Activated naive CD8-positive, alpha-beta T cell treated with anti-CD3 and anti-CD28 coated beads for 36 hours (primary cell): ENCODE measurements at regions not wholly inside any gene's neighbourhood (a gene's known extent, or its start where the extent isn't known, plus 50 kb on each side); places are given as distances from the start of the nearest gene placed in this dataset.
"Not testable (repeated sequence)": the region's sequence is repeated elsewhere in the genome, so short reads cannot be mapped to it uniquely, and the experiment has no call there.

Experiments used
- DNase-seq: peaks from one replicate; pipeline ENCODE4 v3.0.0; 2021
- H3K27ac Mint-ChIP-seq: one replicate; pipeline ENCODE4 v1.8.0; 2022; ENCODE audit warnings: mild to moderate bottlenecking, moderate library complexity, mixed read lengths
- H3K27me3 Mint-ChIP-seq: one replicate; pipeline ENCODE4 v1.8.0; 2022; ENCODE audit warnings: mild to moderate bottlenecking, mixed read lengths
- H3K36me3 Mint-ChIP-seq: one replicate; pipeline ENCODE4 v1.8.0; 2021; ENCODE audit warnings: mild to moderate bottlenecking, mixed read lengths
- H3K4me1 Mint-ChIP-seq: one replicate; pipeline ENCODE4 v1.8.0; 2021; ENCODE audit warnings: mixed read lengths
- H3K4me3 Mint-ChIP-seq: one replicate; pipeline ENCODE4 v1.8.0; 2022; ENCODE audit warnings: mild to moderate bottlenecking, moderate library complexity, mixed read lengths
- H3K9me3 Mint-ChIP-seq: one replicate; pipeline ENCODE4 v1.8.0; 2022; ENCODE audit warnings: mixed read lengths

DNA sequence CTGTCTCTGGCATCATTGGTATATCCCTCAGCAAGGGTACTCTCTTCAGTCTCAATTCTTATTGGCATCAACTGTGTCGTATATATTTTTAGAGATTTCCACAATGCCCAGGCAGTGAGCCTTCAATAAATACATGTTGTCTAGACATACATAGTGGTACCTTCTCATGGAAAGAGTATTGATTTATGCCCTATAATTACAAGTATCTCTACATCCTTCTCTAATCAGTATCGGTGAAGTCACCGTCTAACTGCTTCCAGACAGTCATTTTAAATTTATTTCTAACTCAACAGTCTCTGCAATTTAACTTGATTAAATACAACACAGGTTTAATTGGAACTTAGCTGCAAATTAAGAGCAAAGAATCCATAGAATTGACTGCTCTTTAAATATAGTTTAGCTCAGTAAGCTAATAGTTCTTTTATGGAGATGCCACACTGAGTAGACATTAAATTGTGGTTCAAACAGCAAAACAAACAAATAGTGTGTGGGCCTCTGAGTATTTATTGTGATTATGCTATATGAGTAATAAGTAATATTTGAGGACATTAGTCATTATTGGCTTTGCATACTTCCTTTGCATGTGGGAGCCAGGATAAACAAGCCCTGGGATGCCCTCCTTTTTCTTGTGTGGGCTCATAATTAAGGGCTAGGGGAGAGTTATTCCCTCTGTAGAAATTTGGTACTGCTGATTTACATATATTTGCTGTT, 126.9 kb upstream of the DUSP10 start:
- Mint-ChIP-seq H3K27me3 (peaks cover 4% of the 10 kb centered on the region), H3K36me3 (no peaks in the 10 kb centered on the region), H3K9me3 (no peaks in the 10 kb centered on the region), H3K4me1 (no peaks in the 10 kb centered on the region), H3K4me3 (no peak overlapping the region), H3K27ac (no peak overlapping the region)
- DNase-seq = no peak

DNA sequence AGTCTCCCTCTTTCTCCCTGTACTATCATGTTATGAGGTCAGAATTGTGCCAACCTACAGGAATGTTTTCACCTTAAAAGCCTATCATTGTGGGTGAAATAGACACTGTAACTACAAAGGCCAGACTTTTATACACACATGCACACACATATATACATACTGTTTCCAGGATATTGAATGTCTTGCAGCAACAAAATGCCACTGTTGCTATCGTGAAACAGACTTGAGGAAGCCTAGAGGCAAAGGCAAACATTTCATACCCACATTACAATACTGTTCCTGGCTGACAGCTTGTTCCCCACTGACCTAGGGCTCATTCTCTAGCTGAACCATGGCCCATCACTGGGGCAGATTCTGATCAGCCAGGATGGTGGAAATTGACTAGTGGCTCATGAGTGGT, 125.1 kb upstream of the DUSP10 start:
- H3K27ac Mint-ChIP-seq = no peak overlapping the region
- no peaks in the 10 kb centered on the region for H3K36me3 Mint-ChIP-seq
- no peak overlapping the region for H3K4me3 Mint-ChIP-seq
- no peaks in the 10 kb centered on the region for H3K27me3 Mint-ChIP-seq
- DNase-seq = no peak
- no peaks in the 10 kb centered on the region for H3K9me3 Mint-ChIP-seq
- no peaks in the 10 kb centered on the region for H3K4me1 Mint-ChIP-seq

DNA sequence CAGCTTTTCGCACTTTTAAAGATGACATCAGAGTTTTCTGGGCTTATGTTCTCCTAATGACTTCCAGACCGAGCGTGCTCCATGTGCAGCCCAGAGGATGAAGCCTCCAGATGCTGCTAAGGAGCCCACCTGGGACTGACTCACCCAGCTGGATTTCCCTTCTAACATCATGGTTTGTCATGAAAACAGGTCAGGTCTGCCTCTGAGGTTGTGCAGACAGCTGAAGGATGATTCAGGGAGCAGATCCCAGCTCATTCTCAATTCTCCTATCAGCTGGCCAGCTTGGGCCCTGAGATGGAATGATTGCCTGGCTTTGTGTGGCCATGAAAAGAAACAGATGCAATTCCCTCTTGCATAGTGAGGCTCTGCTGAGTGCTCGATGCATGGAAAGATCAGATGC, 123.9 kb upstream of the DUSP10 start:
- no peak overlapping the region for H3K27ac Mint-ChIP-seq
- H3K36me3 Mint-ChIP-seq = no peaks in the 10 kb centered on the region
- no peaks in the 10 kb centered on the region for H3K4me1 Mint-ChIP-seq
- DNase-seq = no peak
- no peak overlapping the region for H3K4me3 Mint-ChIP-seq
- H3K9me3 Mint-ChIP-seq = no peaks in the 10 kb centered on the region
- H3K27me3 Mint-ChIP-seq = no peaks in the 10 kb centered on the region

DNA sequence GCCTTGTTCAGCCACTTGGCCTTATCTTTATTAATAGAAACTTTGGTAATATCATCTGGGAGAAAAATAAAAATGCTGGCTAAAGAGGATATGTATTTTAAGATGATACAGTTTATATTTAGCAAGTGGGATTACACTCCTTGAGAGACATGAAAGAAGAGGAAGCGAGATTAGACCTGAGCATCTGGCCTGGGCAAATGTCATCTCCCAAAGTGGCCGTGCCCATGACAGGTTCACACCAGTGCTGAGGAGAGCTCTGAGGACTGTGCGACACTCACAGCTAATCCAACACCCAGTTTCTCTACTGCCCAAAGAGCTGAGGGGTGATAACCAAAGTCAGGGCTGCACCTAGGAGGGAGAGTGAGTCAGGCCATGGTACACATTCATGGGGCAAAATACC, 121.7 kb upstream of the DUSP10 start:
- no peak for DNase-seq
- Mint-ChIP-seq H3K9me3 (no peaks in the 10 kb centered on the region), H3K36me3 (no peaks in the 10 kb centered on the region), H3K4me3 (no peak overlapping the region), H3K27me3 (no peaks in the 10 kb centered on the region), H3K27ac (no peak overlapping the region), H3K4me1 (no peaks in the 10 kb centered on the region)

DNA sequence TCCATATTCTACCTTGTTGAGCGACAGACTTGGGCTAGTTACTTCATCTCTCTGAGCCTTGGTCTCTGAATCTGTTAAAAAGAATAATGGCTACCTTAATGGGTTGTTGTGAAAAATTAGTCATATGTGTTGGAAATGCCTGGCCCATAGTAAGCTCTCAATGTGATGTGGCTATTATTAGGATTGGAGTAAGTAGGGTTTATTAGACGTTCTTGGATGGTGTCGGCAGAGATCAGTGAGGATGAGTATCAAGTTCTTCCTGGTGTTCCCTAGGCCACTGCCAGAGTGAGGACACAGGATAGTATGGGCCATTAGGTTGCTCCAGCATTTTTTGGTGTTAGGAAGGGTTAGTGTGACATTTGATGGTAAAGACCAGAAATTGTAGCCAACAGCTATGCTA, 121.1 kb upstream of the DUSP10 start:
- DNase-seq = no peak
- Mint-ChIP-seq H3K27ac (no peak overlapping the region), H3K36me3 (no peaks in the 10 kb centered on the region), H3K9me3 (no peaks in the 10 kb centered on the region), H3K27me3 (peaks cover 3% of the 10 kb centered on the region), H3K4me1 (no peaks in the 10 kb centered on the region), H3K4me3 (no peak overlapping the region)

DNA sequence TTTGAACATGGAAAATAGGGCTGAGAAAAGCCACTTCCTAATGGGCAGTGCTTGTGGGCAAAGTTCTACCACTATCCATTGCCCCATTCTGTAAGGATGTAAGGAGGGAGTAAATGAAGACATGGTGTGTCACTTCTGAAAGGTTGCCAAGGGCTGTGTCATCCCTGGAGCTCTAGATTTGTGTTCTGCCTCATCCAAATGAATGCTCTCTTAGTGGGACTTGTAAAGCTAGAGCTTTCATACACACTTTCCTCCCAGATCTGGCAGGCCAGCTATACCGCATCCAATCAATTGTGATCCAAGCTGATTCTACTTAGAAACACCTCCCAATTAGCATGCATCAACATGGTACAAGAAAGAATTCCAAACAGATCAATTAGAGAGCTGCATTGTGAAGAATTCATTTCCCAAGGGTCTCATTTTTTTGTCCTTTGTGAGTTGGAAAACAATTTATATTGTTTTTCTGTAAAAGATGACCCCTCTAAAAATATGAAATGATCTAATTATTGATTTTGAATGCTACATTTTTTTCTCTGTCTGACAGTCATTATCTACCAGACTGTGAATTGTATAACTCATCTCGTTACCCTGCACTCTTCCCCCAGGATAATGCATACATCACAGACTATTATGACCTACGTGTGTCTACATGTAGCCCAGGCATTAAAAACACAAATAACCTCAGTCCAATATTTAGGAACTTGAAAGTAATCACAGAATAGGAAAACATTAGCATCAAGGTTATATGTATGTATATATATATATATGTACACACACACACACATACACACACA, 117.1 kb upstream of the DUSP10 start:
- DNase-seq = no peak

DNA sequence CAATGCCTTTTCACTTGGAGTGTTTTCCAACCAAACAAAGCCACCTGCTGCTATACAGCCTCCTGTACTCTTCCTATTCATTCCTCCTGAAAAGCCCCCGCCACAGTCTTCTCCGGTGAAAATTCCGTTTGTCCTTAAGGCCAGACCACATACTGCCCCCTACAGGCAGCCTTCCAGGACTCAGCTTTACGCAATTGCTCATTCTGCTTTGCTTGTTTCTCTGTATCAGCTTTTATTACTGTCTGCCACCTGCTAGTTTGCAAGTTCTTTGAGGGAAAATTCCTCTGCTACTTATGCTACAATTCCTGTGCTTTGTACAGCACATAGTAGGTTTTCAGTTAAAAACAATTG, 115.2 kb upstream of the DUSP10 start:
- H3K4me1 Mint-ChIP-seq = peaks cover 10% of the 10 kb centered on the region
- H3K36me3 Mint-ChIP-seq, DNase-seq, H3K4me3 Mint-ChIP-seq, H3K27ac Mint-ChIP-seq, H3K27me3 Mint-ChIP-seq, H3K9me3 Mint-ChIP-seq: not testable (repeated sequence)

More for the DNA sequence above, 117.1 kb upstream of the DUSP10 start:
- Mint-ChIP-seq H3K4me3 (no peak overlapping the region), H3K36me3 (no peaks in the 10 kb centered on the region), H3K27me3 (peaks cover 3% of the 10 kb centered on the region), H3K9me3 (peaks cover 3% of the 10 kb centered on the region), H3K4me1 (peaks cover 10% of the 10 kb centered on the region), H3K27ac (no peak overlapping the region)

DNA sequence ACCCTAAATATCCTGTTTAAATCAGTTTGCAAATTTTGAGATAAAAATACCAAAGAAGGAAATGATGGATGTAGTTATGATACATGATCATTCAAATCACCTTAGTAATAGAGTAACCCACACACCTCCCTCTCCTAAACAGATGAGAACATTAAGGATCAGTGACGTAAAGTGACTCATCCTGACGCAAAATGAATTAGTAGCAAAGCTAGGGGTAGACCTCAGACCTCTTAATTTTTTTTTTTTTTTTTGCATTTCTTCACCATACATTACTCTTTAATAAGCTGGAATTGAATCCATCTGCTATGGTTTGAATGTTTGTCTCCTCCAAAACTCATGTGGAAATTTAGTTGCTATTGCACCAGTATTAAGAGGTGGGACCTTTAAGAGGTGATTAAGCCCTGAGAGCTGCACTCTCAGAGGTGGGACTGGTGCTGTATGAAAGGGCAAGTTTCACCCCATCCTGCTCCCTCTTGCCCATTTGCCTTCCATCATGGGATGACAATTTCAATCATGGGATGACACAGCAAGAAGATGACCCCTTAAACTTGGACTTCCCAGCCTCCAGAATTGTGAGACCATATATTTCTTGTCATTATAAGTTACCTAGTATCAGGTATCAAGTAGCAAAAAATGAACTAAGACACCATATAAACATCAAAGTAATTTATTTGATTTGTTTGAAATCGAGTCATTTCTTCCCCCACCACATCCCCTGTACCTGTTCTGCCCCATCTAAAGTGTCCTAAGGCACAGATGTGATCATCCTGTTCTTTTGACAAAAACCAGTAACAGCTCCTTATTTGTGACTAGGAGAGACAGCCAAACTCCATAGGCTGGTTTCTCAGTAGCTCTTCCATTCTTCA, 114.6 kb upstream of the DUSP10 start:
- peaks cover 10% of the 10 kb centered on the region for H3K4me1 Mint-ChIP-seq
- peaks cover 3% of the 10 kb centered on the region for H3K27me3 Mint-ChIP-seq

DNA sequence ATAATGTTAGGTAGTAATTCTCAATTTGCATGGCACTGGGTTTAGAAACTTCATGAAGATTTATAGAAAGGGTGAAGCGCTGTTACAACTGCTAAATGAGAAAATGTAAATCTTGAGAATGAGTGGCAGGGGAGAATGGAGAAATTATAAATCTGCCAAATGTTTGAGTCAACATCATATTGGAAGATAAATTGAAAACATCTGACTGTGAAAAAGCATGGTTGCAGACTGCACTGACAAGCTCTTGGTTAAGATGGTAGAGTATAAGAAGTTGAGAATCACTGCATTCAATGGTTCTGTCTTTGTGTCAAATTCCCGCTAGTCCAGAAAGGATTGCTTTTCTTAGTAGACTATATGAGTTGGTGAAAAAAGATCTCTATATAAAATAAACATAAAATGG, 113.3 kb upstream of the DUSP10 start:
- H3K27me3 Mint-ChIP-seq = peaks cover 3% of the 10 kb centered on the region
- no peak for DNase-seq

More for the DNA sequence above, 114.6 kb upstream of the DUSP10 start:
- Mint-ChIP-seq H3K4me3 (no peak overlapping the region), H3K9me3 (peaks cover 3% of the 10 kb centered on the region), H3K36me3 (no peaks in the 10 kb centered on the region), H3K27ac (no peak overlapping the region)
- DNase-seq = no peak

DNA sequence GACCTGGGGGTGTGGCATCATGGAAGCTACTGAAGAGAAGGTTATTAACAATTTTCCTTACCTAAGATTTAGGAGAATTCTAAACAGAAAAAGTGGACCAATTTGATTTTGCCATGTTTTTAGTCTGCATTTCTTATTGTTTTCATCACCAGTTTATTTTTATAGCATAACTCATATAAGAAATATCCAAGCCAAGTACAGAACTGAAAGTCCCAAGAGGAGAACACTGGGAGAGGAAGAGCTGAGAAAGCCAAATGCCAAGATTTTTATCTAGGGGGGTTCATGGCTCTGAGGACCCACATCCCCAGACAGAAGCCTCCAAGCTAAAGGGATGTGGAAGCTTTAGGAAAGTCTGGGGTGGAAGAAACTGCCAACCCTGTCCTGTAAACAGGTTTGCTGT, 109.4 kb upstream of the DUSP10 start:
- Mint-ChIP-seq H3K9me3 (no peaks in the 10 kb centered on the region), H3K27ac (no peak overlapping the region), H3K4me1 (peaks cover 6% of the 10 kb centered on the region), H3K36me3 (no peaks in the 10 kb centered on the region), H3K4me3 (no peak overlapping the region), H3K27me3 (no peaks in the 10 kb centered on the region)
- no peak for DNase-seq

More for the DNA sequence above, 113.3 kb upstream of the DUSP10 start:
- Mint-ChIP-seq H3K36me3 (no peaks in the 10 kb centered on the region), H3K4me3 (no peak overlapping the region), H3K9me3 (peaks cover 3% of the 10 kb centered on the region), H3K4me1 (peaks cover 10% of the 10 kb centered on the region), H3K27ac (no peak overlapping the region)

DNA sequence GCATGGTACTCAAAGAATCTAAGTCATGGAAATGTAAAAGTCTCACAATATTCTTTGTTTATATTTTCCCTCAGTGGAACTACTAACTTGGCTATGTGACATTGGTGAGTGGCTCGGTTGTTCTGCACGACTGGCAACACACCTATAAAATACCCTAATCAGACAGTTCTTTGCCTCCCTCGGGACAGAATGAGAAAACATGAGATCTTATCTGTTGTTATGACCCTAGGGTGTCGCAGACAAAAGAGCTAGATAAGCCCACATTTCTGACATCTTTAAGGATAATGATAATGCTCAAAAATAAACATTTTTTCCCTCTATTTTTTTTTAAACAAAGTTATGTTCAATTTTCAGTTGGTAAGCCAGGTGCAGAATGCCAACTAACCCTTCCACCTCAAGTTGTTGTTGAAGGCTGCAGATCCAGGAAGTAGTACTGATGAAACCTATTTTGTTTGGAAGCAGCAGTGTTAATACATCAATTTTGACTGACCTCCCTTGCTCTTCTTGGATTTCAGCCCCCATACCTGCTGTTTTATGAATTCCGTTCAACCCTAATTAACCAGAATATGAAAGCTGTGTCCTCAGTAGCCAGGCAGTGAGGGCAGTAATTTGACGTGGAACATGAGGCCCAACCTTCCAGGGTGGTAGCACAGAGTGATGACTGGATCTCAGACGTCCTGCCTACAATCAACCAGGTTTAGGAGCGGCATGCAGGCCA, 108.7 kb upstream of the DUSP10 start:
- H3K4me1 Mint-ChIP-seq = no peaks in the 10 kb centered on the region
- no peaks in the 10 kb centered on the region for H3K36me3 Mint-ChIP-seq
- DNase-seq = no peak
- H3K9me3 Mint-ChIP-seq = no peaks in the 10 kb centered on the region
- H3K27ac Mint-ChIP-seq = no peak overlapping the region
- no peaks in the 10 kb centered on the region for H3K27me3 Mint-ChIP-seq
- H3K4me3 Mint-ChIP-seq = no peak overlapping the region

DNA sequence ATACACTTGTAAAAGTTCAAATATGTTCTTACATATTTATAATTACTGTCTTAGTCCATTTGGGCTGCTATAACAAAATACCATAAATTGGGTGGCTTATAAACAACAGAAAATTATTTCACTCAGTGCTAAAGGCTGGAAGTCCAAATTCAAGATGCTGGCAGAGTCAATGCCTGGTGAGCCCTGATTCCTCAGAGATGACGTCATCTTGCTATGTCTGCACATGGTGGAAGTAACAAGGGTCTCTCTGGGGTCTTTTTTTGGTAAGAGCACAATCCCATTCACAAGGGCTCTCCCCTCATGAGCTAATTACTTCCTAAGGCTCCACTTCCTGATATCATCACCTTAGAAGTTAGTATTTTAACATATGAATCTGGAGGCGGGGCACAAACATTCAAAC, 108.0 kb upstream of the DUSP10 start:
- Mint-ChIP-seq H3K9me3 (no peaks in the 10 kb centered on the region), H3K27ac (no peak overlapping the region), H3K4me3 (no peak overlapping the region), H3K27me3 (no peaks in the 10 kb centered on the region), H3K4me1 (no peaks in the 10 kb centered on the region), H3K36me3 (no peaks in the 10 kb centered on the region)
- no peak for DNase-seq

DNA sequence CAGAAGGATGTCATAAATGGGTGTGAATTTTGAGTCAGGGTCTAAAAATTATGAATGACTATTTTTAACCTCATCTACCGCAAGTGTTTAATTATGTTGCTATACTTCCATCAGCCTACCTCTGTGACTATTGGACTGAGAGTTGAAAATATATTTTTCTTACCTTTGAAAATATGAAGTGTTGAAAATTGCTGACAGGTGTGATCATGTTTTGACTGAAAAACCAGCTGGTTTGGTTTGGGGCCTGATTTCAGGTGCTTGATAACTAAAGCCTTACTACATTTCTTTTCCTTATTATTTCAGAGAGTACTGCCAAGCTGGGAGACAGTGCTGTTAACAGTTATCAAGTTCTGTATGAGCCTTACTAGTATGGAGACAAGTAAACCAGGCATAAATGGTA, 107.2 kb upstream of the DUSP10 start:
- no peak for DNase-seq
- H3K4me1 Mint-ChIP-seq = no peaks in the 10 kb centered on the region
- H3K9me3 Mint-ChIP-seq = no peaks in the 10 kb centered on the region
- H3K4me3 Mint-ChIP-seq = no peak overlapping the region
- H3K36me3 Mint-ChIP-seq = no peaks in the 10 kb centered on the region
- no peak overlapping the region for H3K27ac Mint-ChIP-seq
- no peaks in the 10 kb centered on the region for H3K27me3 Mint-ChIP-seq

DNA sequence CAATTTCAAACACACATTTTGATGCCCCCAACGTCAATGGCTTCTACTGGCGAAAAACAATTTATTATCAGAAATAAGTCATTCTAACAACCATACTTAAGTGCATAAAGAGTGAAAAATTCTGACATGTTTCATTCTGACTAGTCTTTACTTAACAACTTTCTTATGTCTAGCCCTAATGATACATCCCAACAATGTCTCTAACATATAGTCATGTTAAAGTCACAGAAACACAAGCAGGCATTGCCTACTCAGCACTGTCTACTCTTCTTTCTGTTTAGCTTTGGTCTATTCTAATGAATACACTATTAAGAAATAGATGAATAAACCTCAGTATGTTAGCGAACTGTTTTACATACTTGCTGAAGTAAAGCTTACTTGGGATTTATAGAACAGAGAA, 105.8 kb upstream of the DUSP10 start:
- H3K27ac Mint-ChIP-seq = no peak overlapping the region
- no peak for DNase-seq
- H3K4me1 Mint-ChIP-seq = no peaks in the 10 kb centered on the region
- H3K4me3 Mint-ChIP-seq = no peak overlapping the region
- H3K9me3 Mint-ChIP-seq = no peaks in the 10 kb centered on the region
- H3K27me3 Mint-ChIP-seq = peaks cover under 1% of the 10 kb centered on the region
- no peaks in the 10 kb centered on the region for H3K36me3 Mint-ChIP-seq
